GM12878 (cell line): ENCODE measurements at regions not wholly inside any gene's neighbourhood (a gene's known extent, or its start where the extent isn't known, plus 50 kb on each side); places are given as distances from the start of the nearest gene placed in this dataset.

Experiments used
- ATAC-seq: fragments of 200-7000 bp; cut with Tn5 transposase; 3 replicates; pipeline ENCODE4 v1.9.1; 2020; ENCODE audit warnings: mild to moderate bottlenecking, moderate library complexity
- BruUV-seq: library from RNA; stranded (reverse); fragments of 400-500 nt; replicated peaks from 2 replicates; lab custom pipeline; 2021; lab: Mats Ljungman, UMichigan
- CTCF ChIA-PET: fragments of 300-600 bp; sonication (Branson Sonifier 250); formaldehyde crosslinking; extraction: SDS; loops from one replicate; lab custom pipeline; 2021; ENCODE audit warnings: inconsistent platforms; lab: Yijun Ruan, JAX
- POLR2A ChIA-PET: fragments of 350-600 bp; formaldehyde crosslinking; extraction: SDS; loops from one replicate; lab custom pipeline; 2021; ENCODE audit warnings: inconsistent platforms; lab: Charles Lee
- RAD21 ChIA-PET: fragments of 300-600 bp; sonication (Branson Sonifier 250); formaldehyde crosslinking; loops from one replicate; lab custom pipeline; 2023; ENCODE audit warnings: antibody characterized with exemption; ENCODE audit not compliant: unreplicated experiment; lab: Charles Lee
- SMC1A ChIA-PET: fragments of 300-600 bp; sonication (Branson Sonifier 250); formaldehyde crosslinking; loops from one replicate; lab custom pipeline; 2023; ENCODE audit not compliant: unreplicated experiment, uncharacterized antibody; lab: Charles Lee
- DNase-seq: peaks from one replicate; pipeline ENCODE4 v3.0.0-alpha.2; 2011; ENCODE audit warnings: low read depth, low spot score
- FAIRE-seq: peaks from 3 replicates; lab custom pipeline; 2011; peaks lifted over from hg19 to GRCh38; lab: Jason Lieb, UNC
- H2AFZ ChIP-seq: 2 replicates; pipeline ENCODE4 v1.6.0; 2011; ENCODE audit warnings: low read depth, low read length, control low read depth; ENCODE audit not compliant: control insufficient read depth
- H3K27ac ChIP-seq: 2 replicates; pipeline ENCODE4 v1.5.1; 2011; ENCODE audit warnings: control low read depth; ENCODE audit not compliant: control insufficient read depth, insufficient read depth
- H3K27me3 ChIP-seq, 2 experiments: replicated peaks in 1 of 2; 2 replicates each; pipeline versions ENCODE4 v1.6.0 to v1.6.1; 2011; ENCODE audit warnings: low read length in 1 of 2; ENCODE audit not compliant: control insufficient read depth in 2 of 2, insufficient read depth in 2 of 2
- H3K36me3 ChIP-seq, 2 experiments: 2 replicates each; pipeline ENCODE4 v1.5.1; 2011; ENCODE audit warnings: low read length in 1 of 2; ENCODE audit not compliant: control insufficient read depth in 2 of 2, insufficient read depth in 2 of 2
- H3K4me1 ChIP-seq: 2 replicates; pipeline ENCODE4 v1.6.1; 2011; ENCODE audit warnings: mild to moderate bottlenecking, low read length, moderate library complexity, mixed read lengths; ENCODE audit not compliant: control insufficient read depth, insufficient read depth
- H3K4me2 ChIP-seq: 2 replicates; pipeline ENCODE4 v1.6.0; 2011; ENCODE audit warnings: control low read depth; ENCODE audit not compliant: control insufficient read depth, insufficient read depth
- H3K4me3 ChIP-seq: fragments of 200-600 bp; sonication (generic); 2 replicates; pipeline ENCODE4 v1.5.1; 2016
- H3K79me2 ChIP-seq: 2 replicates; pipeline ENCODE4 v1.6.0; 2011; ENCODE audit warnings: low read length; ENCODE audit not compliant: control insufficient read depth, insufficient read depth
- H3K9ac ChIP-seq: 2 replicates; pipeline ENCODE4 v1.8.0; 2011; ENCODE audit warnings: low read length, control low read depth, mixed read lengths; ENCODE audit not compliant: control insufficient read depth, insufficient read depth
- H3K9me3 ChIP-seq: replicated peaks from 3 replicates; pipeline ENCODE4 v1.5.1; 2011; ENCODE audit warnings: mild to moderate bottlenecking, low read length; ENCODE audit not compliant: control insufficient read depth, insufficient read depth
- H4K20me1 ChIP-seq: 2 replicates; pipeline ENCODE4 v1.6.0; 2011; ENCODE audit not compliant: control insufficient read depth, insufficient read depth
- BACH1 ChIP-seq: fragments of 450-650 bp; IDR thresholded peaks from 2 replicates; pipeline ENCODE4 v1.6.1; 2017; ENCODE audit warnings: mild to moderate bottlenecking, borderline replicate concordance
- CBX3 ChIP-seq: fragments of 200-600 bp; sonication (generic); IDR thresholded peaks from 2 replicates; pipeline ENCODE4 v1.6.1; 2016; ENCODE audit warnings: low read depth, borderline replicate concordance
- EP300 ChIP-seq, 2 experiments: fragments of 150-350 bp in 1 of 2; IDR thresholded peaks; 2 replicates each; pipeline ENCODE4 v1.6.1; 2011 to 2012; ENCODE audit warnings: low read depth in 2 of 2, low read length in 2 of 2, borderline replicate concordance in 1 of 2, improper control_type of control experiment in 1 of 2, inconsistent platforms in 1 of 2; ENCODE audit not compliant: control insufficient read depth in 1 of 2
- EZH2 ChIP-seq: IDR thresholded peaks from 2 replicates; pipeline ENCODE4 v1.6.1; 2012; ENCODE audit warnings: low read depth, mild to moderate bottlenecking, control low read depth, inconsistent platforms, low read length, borderline replicate concordance; ENCODE audit not compliant: control insufficient read depth
- HDAC6 ChIP-seq: fragments of 200-600 bp; sonication (generic); IDR thresholded peaks from one replicate; pipeline ENCODE4 v1.8.0; 2017; ENCODE audit warnings: antibody characterized with exemption; ENCODE audit not compliant: unreplicated experiment
- MXI1 ChIP-seq: fragments of 150-350 bp; IDR thresholded peaks from 2 replicates; pipeline ENCODE4 v1.6.1; 2011; ENCODE audit warnings: low read depth, mild to moderate bottlenecking, inconsistent platforms, low read length, improper control_type of control experiment
- PAX5 ChIP-seq: IDR thresholded peaks from 2 replicates; pipeline ENCODE4 v1.6.1; 2011; ENCODE audit warnings: low read depth, low read length, borderline replicate concordance
- RAD51 ChIP-seq: fragments of 450-650 bp; IDR thresholded peaks from 2 replicates; pipeline ENCODE4 v1.6.1; 2016; ENCODE audit warnings: moderate library complexity, mild to moderate bottlenecking, inconsistent platforms
- RBBP5 ChIP-seq: fragments of 200-600 bp; sonication (generic); conservative IDR thresholded peaks from 2 replicates; pipeline ENCODE4 v1.6.1; 2016
- SMAD5 ChIP-seq: IDR thresholded peaks from 2 replicates; pipeline ENCODE4 v1.6.1; 2016; ENCODE audit warnings: antibody characterized with exemption, low read depth
- TAF1 ChIP-seq: IDR thresholded peaks from 2 replicates; pipeline ENCODE4 v1.6.1; 2011; ENCODE audit warnings: mild to moderate bottlenecking, low read depth, low read length, borderline replicate concordance
- WGBS: methylation state at CpG from one replicate; pipeline ENCODE4 v1.1.6; 2016; ENCODE audit warnings: low lambda C conversion rate; ENCODE audit not compliant: insufficient replicate concordance, insufficient coverage; ENCODE audit errors: missing lambda C conversion rate; 5-methylcytosine and 5-hydroxymethylcytosine counted together
- in situ Hi-C: fragments of 300-500 bp; cut with MboI; formaldehyde crosslinking; loops from 9 replicates; pipeline ENCODE4 v1.14.3; 2018; ENCODE audit warnings: mixed read lengths
- intact Hi-C: fragments of 100-400 bp; cut with micrococcal nuclease; formaldehyde crosslinking; loops from one replicate; pipeline ENCODE4 v1.14.2; 2022; ENCODE audit not compliant: unreplicated experiment
- TF ChIP-seq, protein P1 (sequence below): fragments of 450-650 bp; IDR thresholded peaks from 2 replicates; pipeline ENCODE4 v1.6.1; 2016; ENCODE audit warnings: mild to moderate bottlenecking
- TF ChIP-seq, protein P2 (sequence below): fragments of 450-650 bp; formaldehyde crosslinking; IDR thresholded peaks from 2 replicates; pipeline ENCODE4 v1.4.0; 2020; ENCODE audit warnings: mild to moderate bottlenecking, moderate library complexity

GRCh38 chr2:185526161-185526560, 212.4 kb upstream of the FSIP2 start:
- DNase-seq (no peak), FAIRE-seq (no peak), ATAC-seq (no peak)
- Histone ChIP-seq H3K27me3 (no peaks in the 10 kb centered on the region), H3K4me3 (no peak overlapping the region), H3K79me2 (no peaks in the 10 kb centered on the region), H3K36me3 (no peaks in the 10 kb centered on the region), H3K9me3 (no peaks in the 10 kb centered on the region), H2AFZ (no peak overlapping the region), H3K27ac (no peak overlapping the region), H3K4me2 (no peak overlapping the region), H3K4me1 (no peaks in the 10 kb centered on the region), H3K9ac (no peak overlapping the region), H4K20me1 (no peaks in the 10 kb centered on the region)
- RAD21 ChIA-PET: no interaction called here
- in situ Hi-C loops: no loop called here
- POLR2A ChIA-PET: no interaction called here
- 88% methylated on average over 1 of the region's 1 CpG for WGBS
- CTCF ChIA-PET: no interaction called here
- no TSS peak for BruUV-seq
- TF ChIP-seq SMAD5 (no peak), BACH1 (no peak), CBX3 (no peak), MXI1 (no peak)
- TF ChIP-seq, protein P1, sequence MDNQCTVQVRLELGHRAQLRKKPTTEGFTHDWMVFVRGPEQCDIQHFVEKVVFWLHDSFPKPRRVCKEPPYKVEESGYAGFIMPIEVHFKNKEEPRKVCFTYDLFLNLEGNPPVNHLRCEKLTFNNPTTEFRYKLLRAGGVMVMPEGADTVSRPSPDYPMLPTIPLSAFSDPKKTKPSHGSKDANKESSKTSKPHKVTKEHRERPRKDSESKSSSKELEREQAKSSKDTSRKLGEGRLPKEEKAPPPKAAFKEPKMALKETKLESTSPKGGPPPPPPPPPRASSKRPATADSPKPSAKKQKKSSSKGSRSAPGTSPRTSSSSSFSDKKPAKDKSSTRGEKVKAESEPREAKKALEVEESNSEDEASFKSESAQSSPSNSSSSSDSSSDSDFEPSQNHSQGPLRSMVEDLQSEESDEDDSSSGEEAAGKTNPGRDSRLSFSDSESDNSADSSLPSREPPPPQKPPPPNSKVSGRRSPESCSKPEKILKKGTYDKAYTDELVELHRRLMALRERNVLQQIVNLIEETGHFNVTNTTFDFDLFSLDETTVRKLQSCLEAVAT: no peak
- SMC1A ChIA-PET: interaction anchor here (0.7 kb wide), 1 partner anchor 45 kb away, joined by 3 read pairs; no protein-coding TSS in a partner anchor
- intact Hi-C loops: no loop called here

DNA sequence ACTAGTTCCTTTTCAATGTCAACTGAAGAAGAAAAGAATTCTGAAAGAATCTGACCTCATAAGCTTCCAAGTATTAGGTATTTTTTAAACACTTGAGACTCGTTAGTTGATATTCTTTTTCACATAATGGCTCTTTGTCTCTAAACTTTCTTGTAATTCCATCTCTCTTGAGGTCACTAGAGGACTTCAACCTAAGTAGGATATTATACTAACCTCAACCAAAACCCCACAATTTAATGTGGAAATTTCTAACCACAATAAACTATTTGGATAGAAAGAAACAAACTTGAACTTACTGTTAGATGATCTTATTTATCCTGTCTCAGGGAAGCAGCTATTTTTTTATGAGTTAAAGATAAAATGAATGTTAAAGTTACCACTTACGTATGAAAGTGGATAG, 206.9 kb upstream of the FSIP2 start:
- CTCF ChIA-PET: no interaction called here
- Histone ChIP-seq H3K79me2 (no peaks in the 10 kb centered on the region), H3K4me2 (no peak overlapping the region), H3K4me1 (no peaks in the 10 kb centered on the region), H3K27me3 (no peaks in the 10 kb centered on the region), H3K27ac (no peak overlapping the region), H4K20me1 (no peaks in the 10 kb centered on the region), H3K9ac (no peak overlapping the region), H3K36me3 (no peaks in the 10 kb centered on the region), H2AFZ (no peak overlapping the region), H3K4me3 (no peak overlapping the region), H3K9me3 (no peaks in the 10 kb centered on the region)
- BruUV-seq: no TSS peak
- intact Hi-C loops: no loop called here
- no peak for DNase-seq
- in situ Hi-C loops: no loop called here
- SMC1A ChIA-PET: no interaction called here
- RAD21 ChIA-PET: no interaction called here
- no peak for FAIRE-seq
- POLR2A ChIA-PET: no interaction called here
- ATAC-seq: no peak
- 0% methylated on average over 2 of the region's 2 CpGs for WGBS
- TF ChIP-seq RBBP5: no peak
- TF ChIP-seq RAD51: no peak
- TF ChIP-seq, protein P2, sequence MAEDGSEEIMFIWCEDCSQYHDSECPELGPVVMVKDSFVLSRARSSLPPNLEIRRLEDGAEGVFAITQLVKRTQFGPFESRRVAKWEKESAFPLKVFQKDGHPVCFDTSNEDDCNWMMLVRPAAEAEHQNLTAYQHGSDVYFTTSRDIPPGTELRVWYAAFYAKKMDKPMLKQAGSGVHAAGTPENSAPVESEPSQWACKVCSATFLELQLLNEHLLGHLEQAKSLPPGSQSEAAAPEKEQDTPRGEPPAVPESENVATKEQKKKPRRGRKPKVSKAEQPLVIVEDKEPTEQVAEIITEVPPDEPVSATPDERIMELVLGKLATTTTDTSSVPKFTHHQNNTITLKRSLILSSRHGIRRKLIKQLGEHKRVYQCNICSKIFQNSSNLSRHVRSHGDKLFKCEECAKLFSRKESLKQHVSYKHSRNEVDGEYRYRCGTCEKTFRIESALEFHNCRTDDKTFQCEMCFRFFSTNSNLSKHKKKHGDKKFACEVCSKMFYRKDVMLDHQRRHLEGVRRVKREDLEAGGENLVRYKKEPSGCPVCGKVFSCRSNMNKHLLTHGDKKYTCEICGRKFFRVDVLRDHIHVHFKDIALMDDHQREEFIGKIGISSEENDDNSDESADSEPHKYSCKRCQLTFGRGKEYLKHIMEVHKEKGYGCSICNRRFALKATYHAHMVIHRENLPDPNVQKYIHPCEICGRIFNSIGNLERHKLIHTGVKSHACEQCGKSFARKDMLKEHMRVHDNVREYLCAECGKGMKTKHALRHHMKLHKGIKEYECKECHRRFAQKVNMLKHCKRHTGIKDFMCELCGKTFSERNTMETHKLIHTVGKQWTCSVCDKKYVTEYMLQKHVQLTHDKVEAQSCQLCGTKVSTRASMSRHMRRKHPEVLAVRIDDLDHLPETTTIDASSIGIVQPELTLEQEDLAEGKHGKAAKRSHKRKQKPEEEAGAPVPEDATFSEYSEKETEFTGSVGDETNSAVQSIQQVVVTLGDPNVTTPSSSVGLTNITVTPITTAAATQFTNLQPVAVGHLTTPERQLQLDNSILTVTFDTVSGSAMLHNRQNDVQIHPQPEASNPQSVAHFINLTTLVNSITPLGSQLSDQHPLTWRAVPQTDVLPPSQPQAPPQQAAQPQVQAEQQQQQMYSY: no peak
- TF ChIP-seq EP300 (IDR thresholded peaks at IDR 0.05; ENCODE audit: borderline replicate concordance in 1 of 2, control insufficient read depth in 1 of 2, low read depth in 2 of 2, low read length in 2 of 2): no peak
- TF ChIP-seq SMAD5: no peak
- no peak for TF ChIP-seq TAF1
- no peak for TF ChIP-seq BACH1
- TF ChIP-seq PAX5: no peak
- no peak for TF ChIP-seq HDAC6
- TF ChIP-seq EZH2: no peak
